Sciatic nerve (tissue), 2 donors: ENCODE measurements at regions not wholly inside any gene's neighbourhood (a gene's known extent, or its start where the extent isn't known, plus 50 kb on each side); places are given as distances from the start of the nearest gene placed in this dataset.
"Not testable (repeated sequence)": the region's sequence is repeated elsewhere in the genome, so short reads cannot be mapped to it uniquely, and the experiment has no call there.

Experiments used
- ATAC-seq: fragments of 200-7000 bp; cut with Tn5 transposase; one replicate; pipeline ENCODE4 v1.9.1; 2020; ENCODE audit warnings: mild to moderate bottlenecking, moderate library complexity
- DNase-seq: peaks from one replicate; pipeline ENCODE4 v3.0.0-alpha.2; 2020; ENCODE audit warnings: low spot score
- intact Hi-C: fragments of 100-400 bp; cut with DNase I; formaldehyde crosslinking; loops from one replicate; pipeline ENCODE4 v1.14.2; 2022
- donor health status: DM: no; HTN: no; CAD: no.
- donor health status: DM: no; HTN: no; CAD: no.

- ATAC-seq: no peak
- intact Hi-C loops: no loop called here
Observed at GRCh38 chr18:70709720-70710119, 420.9 kb downstream of the SOCS6 start.

GRCh38 chr18:70709144-70709543 lies 420.3 kb downstream of the SOCS6 start:
- intact Hi-C loops: no loop called here
- DNase-seq: no peak
- ATAC-seq: no peak

More at GRCh38 chr18:70709720-70710119, 420.9 kb downstream of the SOCS6 start:
- no peak for DNase-seq

GRCh38 chr18:70705831-70706416 lies 417.1 kb downstream of the SOCS6 start:
- no peak for DNase-seq
- intact Hi-C loops: no loop called here
- no peak for ATAC-seq

GRCh38 chr18:70700496-70700895 lies 411.7 kb downstream of the SOCS6 start:
- no peak for DNase-seq
- no peak for ATAC-seq
- intact Hi-C loops: no loop called here

GRCh38 chr18:70698574-70698973 lies 409.7 kb downstream of the SOCS6 start:
- no peak for ATAC-seq
- DNase-seq: no peak
- intact Hi-C loops: no loop called here

- intact Hi-C loops: no loop called here
- no peak for ATAC-seq
- DNase-seq: no peak
Observed at GRCh38 chr18:70693246-70693645, 404.4 kb downstream of the SOCS6 start.

- intact Hi-C loops, DNase-seq, ATAC-seq: not testable (repeated sequence)
Observed at GRCh38 chr18:70689765-70690164, 400.9 kb downstream of the SOCS6 start.

GRCh38 chr18:70688286-70688685 lies 399.4 kb downstream of the SOCS6 start:
- no peak for ATAC-seq
- intact Hi-C loops: no loop called here

GRCh38 chr18:70684821-70685220 lies 396.0 kb downstream of the SOCS6 start:
- ATAC-seq (no peak), DNase-seq (no peak)
- intact Hi-C loops: no loop called here

More at GRCh38 chr18:70688286-70688685, 399.4 kb downstream of the SOCS6 start:
- DNase-seq: no peak

- intact Hi-C loops: no loop called here
- DNase-seq (no peak), ATAC-seq (no peak)
Observed at GRCh38 chr18:70683263-70683662, 394.4 kb downstream of the SOCS6 start.

- no peak for ATAC-seq
- no peak for DNase-seq
- intact Hi-C loops: no loop called here
Observed at GRCh38 chr18:70674896-70675295, 386.1 kb downstream of the SOCS6 start.

- ATAC-seq (no peak), DNase-seq (no peak)
- intact Hi-C loops: no loop called here
Observed at GRCh38 chr18:70673831-70674230, 385.0 kb downstream of the SOCS6 start.

GRCh38 chr18:70672581-70672980 lies 383.7 kb downstream of the SOCS6 start:
- DNase-seq: no peak
- ATAC-seq: no peak
- intact Hi-C loops: no loop called here

- intact Hi-C loops: no loop called here
- DNase-seq: no peak
- no peak for ATAC-seq
Observed at GRCh38 chr18:70671889-70672565, 383.2 kb downstream of the SOCS6 start.

- intact Hi-C loops: no loop called here
- DNase-seq (no peak), ATAC-seq (no peak)
Observed at GRCh38 chr18:70666936-70667335, 378.1 kb downstream of the SOCS6 start.

- DNase-seq (no peak), ATAC-seq (no peak)
- intact Hi-C loops: no loop called here
Observed at GRCh38 chr18:70663141-70663540, 374.3 kb downstream of the SOCS6 start.

- intact Hi-C loops: no loop called here
- ATAC-seq: no peak
- no peak for DNase-seq
Observed at GRCh38 chr18:70662588-70662987, 373.7 kb downstream of the SOCS6 start.

GRCh38 chr18:70659036-70659925 lies 370.4 kb downstream of the SOCS6 start:
- ATAC-seq (peak; percentile 36), DNase-seq (no peak)
- intact Hi-C loops: no loop called here

- ATAC-seq (no peak), DNase-seq (no peak)
- intact Hi-C loops: no loop called here
Observed at GRCh38 chr18:70653671-70654070, 364.8 kb downstream of the SOCS6 start.

GRCh38 chr18:70650878-70651277 lies 362.0 kb downstream of the SOCS6 start:
- DNase-seq (no peak), ATAC-seq (no peak)
- intact Hi-C loops: no loop called here
